GM18505 (cell line): ENCODE measurements at regions not wholly inside any gene's neighbourhood (a gene's known extent, or its start where the extent isn't known, plus 50 kb on each side); places are given as distances from the start of the nearest gene placed in this dataset.
"Not testable (repeated sequence)": the region's sequence is repeated elsewhere in the genome, so short reads cannot be mapped to it uniquely, and the experiment has no call there.

Experiments used
- ATAC-seq: cut with Tn5 transposase; IDR thresholded peaks from one replicate; pipeline ENCODE4 v1.9.1; 2021; ENCODE audit not compliant: unreplicated experiment
- POLR2A ChIP-seq: IDR thresholded peaks from 4 replicates; pipeline ENCODE4 v1.6.1; 2011; ENCODE audit warnings: borderline replicate concordance; ENCODE audit not compliant: insufficient read depth, insufficient read length; ENCODE audit errors: extremely low read depth

GRCh38 chr3:72078676-72079368 lies 293.9 kb upstream of the PROK2 start:
- TF ChIP-seq POLR2A = no peak
- no peak for ATAC-seq

GRCh38 chr3:72077473-72078259 lies 292.7 kb upstream of the PROK2 start:
- ATAC-seq = peak; percentile 29
- no peak for TF ChIP-seq POLR2A

DNA sequence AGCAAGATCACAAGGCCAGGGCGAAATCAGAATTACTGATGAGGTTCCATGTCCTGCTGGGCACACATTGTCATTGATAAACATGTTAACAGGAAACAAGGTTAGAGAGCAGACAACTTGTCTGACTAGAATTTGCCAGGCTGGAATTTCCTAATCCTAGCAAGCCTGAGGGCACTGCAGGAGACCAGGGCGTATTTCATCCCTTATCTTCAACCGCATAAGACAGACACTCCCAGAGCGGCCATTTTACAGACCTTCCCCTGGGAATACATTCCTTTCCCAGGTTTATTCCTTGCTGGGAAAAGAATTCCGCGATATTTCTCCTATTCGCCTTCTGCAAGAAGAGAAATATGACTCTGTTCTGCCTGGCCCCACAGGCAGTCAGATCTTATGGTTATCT lies 290.9 kb upstream of the PROK2 start:
- ATAC-seq = not testable (repeated sequence)

DNA sequence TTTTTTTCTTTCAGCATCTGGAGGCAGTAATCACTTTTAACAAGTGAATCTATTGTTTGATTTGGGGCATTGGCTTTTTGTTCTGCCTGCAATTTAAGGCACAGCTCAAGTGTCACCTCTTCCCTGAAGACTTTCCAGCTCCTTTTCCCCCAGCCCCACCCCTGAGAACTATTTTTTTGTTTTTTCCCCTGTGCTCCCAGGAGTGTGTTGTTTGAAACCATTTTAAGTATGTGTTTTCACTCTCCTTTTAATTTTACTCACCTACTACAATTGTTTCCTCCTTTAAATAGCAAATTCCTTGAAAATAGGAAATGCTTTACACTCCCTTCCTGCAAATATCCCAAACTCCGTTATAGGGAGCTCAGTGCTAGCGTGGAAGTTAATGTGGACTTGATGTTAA lies 286.7 kb upstream of the PROK2 start:
- no peak for TF ChIP-seq POLR2A
- ATAC-seq = no peak

GRCh38 chr3:72070005-72070404 lies 285.1 kb upstream of the PROK2 start:
- no peak for ATAC-seq
- no peak for TF ChIP-seq POLR2A

DNA sequence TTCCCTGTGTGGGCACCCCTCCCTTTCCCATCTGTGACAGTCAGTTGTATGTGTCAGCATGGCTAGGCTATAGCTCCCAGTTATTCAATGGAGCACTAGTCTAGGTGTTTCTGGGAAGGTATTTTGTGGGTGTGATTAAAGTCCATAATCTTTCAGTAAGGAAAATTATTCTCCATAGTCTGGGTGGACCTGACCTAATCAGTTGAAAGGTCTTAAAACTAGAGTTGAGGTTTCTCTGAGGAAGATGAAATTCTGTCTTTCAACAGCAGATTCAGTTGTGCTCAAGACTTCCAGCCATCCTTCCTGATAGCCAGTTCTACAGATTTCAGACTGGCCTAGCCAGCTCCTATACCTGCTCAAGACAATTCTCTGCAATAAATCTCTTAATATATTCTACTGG lies 284.6 kb upstream of the PROK2 start:
- TF ChIP-seq POLR2A = no peak
- ATAC-seq = no peak

GRCh38 chr3:72068621-72069020 lies 283.7 kb upstream of the PROK2 start:
- ATAC-seq = no peak
- no peak for TF ChIP-seq POLR2A

DNA sequence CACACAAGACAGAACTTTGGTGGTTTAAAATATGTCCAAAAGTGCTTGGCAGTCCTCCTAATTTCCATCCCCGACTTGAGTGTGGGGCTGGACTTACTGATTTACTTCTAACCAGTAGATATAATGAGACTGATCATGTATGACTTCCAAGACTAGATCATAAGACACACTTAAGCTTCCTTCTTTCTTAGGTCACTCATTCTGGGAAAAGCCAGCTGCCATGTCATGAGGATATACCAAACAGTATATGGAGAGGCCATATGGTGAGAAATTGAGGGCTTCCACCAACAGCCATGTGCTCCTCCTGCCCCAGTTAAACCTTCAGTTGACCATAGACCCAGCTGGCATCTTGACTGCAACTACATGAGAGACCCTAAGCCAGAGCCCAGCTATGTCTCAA lies 282.8 kb upstream of the PROK2 start:
- TF ChIP-seq POLR2A = no peak
- no peak for ATAC-seq

DNA sequence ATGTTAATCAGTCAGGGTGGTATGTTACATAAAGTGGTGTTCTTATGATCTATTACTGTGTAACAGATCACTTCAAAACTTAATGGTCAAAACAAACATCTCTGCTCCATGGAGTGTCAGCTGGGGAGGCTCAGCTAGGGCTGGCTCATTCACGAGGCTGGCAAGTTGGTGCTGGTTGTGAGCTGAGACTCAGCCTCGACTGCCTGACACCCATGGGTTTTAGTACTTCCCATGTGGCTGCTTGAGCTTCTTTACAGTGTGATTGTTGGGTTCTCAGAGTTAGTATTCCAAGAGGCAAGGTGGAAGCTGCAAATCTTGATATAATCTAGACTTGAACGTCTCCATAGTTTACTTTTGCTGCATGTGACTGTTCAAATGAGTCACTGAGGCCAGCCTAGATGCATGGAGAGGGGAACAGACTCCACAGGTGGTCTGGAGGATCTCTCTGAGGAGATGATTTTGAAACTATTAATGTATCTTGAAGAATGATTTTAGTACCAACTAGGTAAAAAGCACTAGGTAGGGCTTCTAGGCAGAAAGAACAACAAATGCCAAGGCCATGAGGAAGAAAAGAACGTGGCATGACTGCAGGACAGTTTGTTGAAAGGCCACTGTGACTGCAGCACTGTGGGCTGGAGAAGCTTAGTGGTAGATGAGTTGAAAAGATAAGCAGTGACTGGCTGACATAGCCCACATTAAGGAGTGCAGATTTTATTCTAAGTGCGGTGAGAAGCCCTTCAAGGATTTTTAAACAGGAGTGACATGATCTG lies 281.1 kb upstream of the PROK2 start:
- TF ChIP-seq POLR2A = no peak
- no peak for ATAC-seq

- TF ChIP-seq POLR2A = no peak
- ATAC-seq = no peak
Measured at GRCh38 chr3:72065236-72065635, 280.3 kb upstream of the PROK2 start.

DNA sequence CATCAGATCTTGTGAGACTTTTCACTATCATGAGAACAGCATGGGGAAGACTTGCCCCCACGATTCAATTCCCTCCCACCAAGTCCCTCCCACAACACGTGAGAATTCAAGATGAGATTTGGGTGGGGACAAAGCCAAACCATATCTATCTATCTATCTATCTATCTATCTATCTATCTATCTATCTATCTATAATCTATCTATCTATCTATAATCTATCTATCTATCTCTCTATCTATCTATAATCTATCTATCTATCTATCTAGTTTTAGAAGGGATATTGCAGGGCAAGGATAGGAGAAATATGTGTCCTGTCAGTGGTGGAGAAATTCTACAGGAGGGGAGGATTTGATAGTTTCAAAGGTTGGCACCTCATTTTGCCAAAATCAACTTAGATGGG lies 279.8 kb upstream of the PROK2 start:
- ATAC-seq = not testable (repeated sequence)

DNA sequence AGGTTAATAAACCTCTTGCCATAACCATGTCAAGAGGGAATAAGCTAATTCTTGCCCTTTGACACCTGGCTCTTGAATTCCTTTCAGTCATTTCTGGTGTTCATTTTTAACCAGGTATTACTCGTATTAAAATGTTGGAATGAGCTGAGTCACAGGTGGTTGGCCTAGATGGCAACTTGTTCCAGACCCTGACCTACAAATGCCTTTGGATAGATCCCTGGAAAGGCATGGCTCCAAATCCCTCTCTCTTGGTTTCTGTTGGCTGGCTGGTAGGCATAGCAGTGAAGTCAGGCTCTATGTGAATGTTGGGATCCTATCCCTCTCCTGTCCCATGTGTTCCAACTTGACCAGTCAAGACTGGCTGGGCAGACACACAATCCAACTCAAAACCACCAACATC lies 277.1 kb upstream of the PROK2 start:
- ATAC-seq = no peak
- TF ChIP-seq POLR2A = no peak

DNA sequence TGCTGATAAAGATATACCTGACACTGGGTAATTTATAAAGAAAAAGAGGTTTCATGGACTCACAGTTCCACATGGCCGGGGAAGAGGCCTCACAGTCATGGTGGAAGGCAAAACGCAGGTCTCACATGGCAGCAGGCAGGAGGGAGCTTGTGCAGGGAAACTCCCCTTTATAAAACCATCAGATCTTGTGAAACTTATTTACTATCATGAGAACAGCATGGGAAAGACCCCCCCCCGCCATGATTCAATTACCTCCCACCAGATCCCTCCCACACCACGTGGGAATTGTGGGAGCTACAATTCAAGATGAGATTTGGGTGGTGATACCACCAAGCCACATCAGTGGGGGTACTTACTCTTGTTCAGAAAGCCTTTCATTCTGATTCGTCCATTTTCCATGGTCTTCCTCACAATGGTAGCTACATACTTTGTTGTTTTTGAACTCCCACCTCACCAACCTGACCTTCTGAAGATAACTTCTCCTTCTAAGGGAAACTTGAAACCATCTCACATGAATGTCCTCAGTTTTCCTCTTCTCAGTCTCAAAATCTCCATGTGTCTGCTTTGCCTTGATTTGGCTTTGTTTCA lies 275.6 kb upstream of the PROK2 start:
- no peak for TF ChIP-seq POLR2A
- no peak for ATAC-seq
